LHCN-M2 (cell line): ENCODE measurements at regions not wholly inside any gene's neighbourhood (a gene's known extent, or its start where the extent isn't known, plus 50 kb on each side); places are given as distances from the start of the nearest gene placed in this dataset.

Source experiments
- DNase-seq: peaks from one replicate; pipeline ENCODE4 v3.0.0-alpha.2; 2012; ENCODE audit warnings: low read depth

GRCh38 chr2:217047209-217047608, 187.3 kb upstream of the TNP1 start:
- no peak for DNase-seq

- DNase-seq = no peak
Observed at GRCh38 chr2:217045700-217046475, 186.0 kb upstream of the TNP1 start.

GRCh38 chr2:217040099-217040498, 180.2 kb upstream of the TNP1 start:
- DNase-seq = no peak

GRCh38 chr2:217038001-217038400, 178.1 kb upstream of the TNP1 start:
- no peak for DNase-seq

- no peak for DNase-seq
Observed at GRCh38 chr2:217037353-217037752, 177.5 kb upstream of the TNP1 start.

GRCh38 chr2:217035967-217036366, 176.1 kb upstream of the TNP1 start:
- no peak for DNase-seq

- DNase-seq = no peak
Observed at GRCh38 chr2:217033186-217033585, 173.3 kb upstream of the TNP1 start.

- DNase-seq = no peak
Observed at GRCh38 chr2:217031445-217031844, 171.6 kb upstream of the TNP1 start.

- DNase-seq = no peak
Observed at GRCh38 chr2:217030081-217030480, 170.2 kb upstream of the TNP1 start.

GRCh38 chr2:217028128-217028527, 168.3 kb upstream of the TNP1 start:
- DNase-seq = no peak

- DNase-seq = no peak
Observed at GRCh38 chr2:217027414-217027813, 167.6 kb upstream of the TNP1 start.

GRCh38 chr2:217026569-217026968, 166.7 kb upstream of the TNP1 start:
- DNase-seq = no peak

GRCh38 chr2:217026161-217026560, 166.3 kb upstream of the TNP1 start:
- DNase-seq = no peak

- DNase-seq = no peak
Observed at GRCh38 chr2:217023611-217024010, 163.7 kb upstream of the TNP1 start.

- no peak for DNase-seq
Observed at GRCh38 chr2:217017456-217018252, 157.8 kb upstream of the TNP1 start.

GRCh38 chr2:217016796-217017419, 157.0 kb upstream of the TNP1 start:
- no peak for DNase-seq

GRCh38 chr2:217014328-217015105, 154.7 kb upstream of the TNP1 start:
- no peak for DNase-seq

GRCh38 chr2:217013926-217014325, 154.1 kb upstream of the TNP1 start:
- DNase-seq = no peak

- DNase-seq = no peak
Observed at GRCh38 chr2:217011576-217011975, 151.7 kb upstream of the TNP1 start.

- DNase-seq = no peak
Observed at GRCh38 chr2:217010173-217010572, 150.3 kb upstream of the TNP1 start.

- DNase-seq = no peak
Observed at GRCh38 chr2:217008794-217009193, 148.9 kb upstream of the TNP1 start.

- no peak for DNase-seq
Observed at GRCh38 chr2:217006217-217006616, 146.4 kb upstream of the TNP1 start.
